ENCODE measurements at regions not wholly inside any gene's neighbourhood (a gene's known extent, or its start where the extent isn't known, plus 50 kb on each side); places are given as distances from the start of the nearest gene placed in this dataset.
A peak's percentile ranks its signal among the peaks of the same experiment; 100 is the strongest.

- TF ChIP-seq KDM4B (CRISPR knock-in tag; IDR thresholded peaks at IDR 0.05) (no peak), PPARG (CRISPR knock-in tag; conservative IDR thresholded peaks at IDR 0.05) (no peak), STAT6 (CRISPR knock-in tag; IDR thresholded peaks at IDR 0.05; ENCODE audit: borderline replicate concordance) (no peak), ZNF724P (CRISPR knock-in tag; IDR thresholded peaks at IDR 0.05; ENCODE audit: borderline replicate concordance) (no peak), CERS6 (CRISPR knock-in tag; IDR thresholded peaks at IDR 0.05) (no peak), RNF219 (CRISPR knock-in tag; IDR thresholded peaks at IDR 0.05) (no peak), MTF1 (CRISPR knock-in tag; IDR thresholded peaks at IDR 0.05) (no peak), ZBTB21 (CRISPR knock-in tag; IDR thresholded peaks at IDR 0.05) (no peak), CSRNP1 (CRISPR knock-in tag; IDR thresholded peaks at IDR 0.05) (no peak), ZNF768 (CRISPR knock-in tag; IDR thresholded peaks at IDR 0.05) (no peak), ZFP1 (CRISPR knock-in tag; IDR thresholded peaks at IDR 0.05) (no peak), FOXJ3 (CRISPR knock-in tag; IDR thresholded peaks at IDR 0.05; ENCODE audit: borderline replicate concordance) (0 out of 2 replicates have a peak, but pooled peaks have one; percentile 27), SAP130 (CRISPR knock-in tag; IDR thresholded peaks at IDR 0.05; ENCODE audit: low read depth) (peak; percentile 65), PRDM4 (CRISPR knock-in tag; IDR thresholded peaks at IDR 0.05; ENCODE audit: borderline replicate concordance) (no peak), PCBP2 (optimal IDR thresholded peaks at IDR 0.05; ENCODE audit: low read depth, low read length, poor library complexity, severe bottlenecking) (no peak), MTA3 (CRISPR knock-in tag; IDR thresholded peaks at IDR 0.05) (no peak), ATF2 (CRISPR knock-in tag; IDR thresholded peaks at IDR 0.05) (peak; percentile 54; the same call in 1 of the 2 replicates), ZNF331 (CRISPR knock-in tag; IDR thresholded peaks at IDR 0.05) (no peak), ZFP36L2 (CRISPR knock-in tag; IDR thresholded peaks at IDR 0.05) (no peak)
Measured at GRCh38 chr1:116316373-116316772, 56.7 kb upstream of the ATP1A1 start (continued).
